ENCODE measurements at regions not wholly inside any gene's neighbourhood (a gene's known extent, or its start where the extent isn't known, plus 50 kb on each side); places are given as distances from the start of the nearest gene placed in this dataset.

DNA sequence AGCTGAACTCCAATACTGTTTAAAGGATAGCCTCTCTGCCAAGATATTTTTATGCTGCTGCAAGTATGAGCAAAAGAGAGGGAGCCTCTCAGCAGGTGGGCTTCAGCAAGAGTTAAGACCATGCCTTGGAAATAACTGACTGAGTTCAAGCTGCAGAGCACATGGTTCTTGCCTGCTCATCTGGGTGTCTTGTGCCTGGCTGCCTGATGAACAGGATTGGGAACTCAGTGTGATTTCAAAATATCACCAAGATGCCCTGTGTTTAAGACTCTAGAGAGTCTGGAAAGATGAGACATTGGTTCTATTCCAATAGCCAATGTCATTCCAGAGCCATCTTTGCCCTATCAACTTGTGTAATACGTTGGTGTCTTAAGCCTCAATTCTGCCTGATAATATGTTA lies 147.5 kb upstream of the VEPH1 start:
- H3K4me1 ChIP-seq, result no peaks in the 10 kb centered on the region
- WGBS, result 77% methylated on average over 1 of the region's 1 CpG
- no peak for TF ChIP-seq POLR2AphosphoS5 (IDR thresholded peaks at IDR 0.05)
- TF ChIP-seq, protein P1, sequence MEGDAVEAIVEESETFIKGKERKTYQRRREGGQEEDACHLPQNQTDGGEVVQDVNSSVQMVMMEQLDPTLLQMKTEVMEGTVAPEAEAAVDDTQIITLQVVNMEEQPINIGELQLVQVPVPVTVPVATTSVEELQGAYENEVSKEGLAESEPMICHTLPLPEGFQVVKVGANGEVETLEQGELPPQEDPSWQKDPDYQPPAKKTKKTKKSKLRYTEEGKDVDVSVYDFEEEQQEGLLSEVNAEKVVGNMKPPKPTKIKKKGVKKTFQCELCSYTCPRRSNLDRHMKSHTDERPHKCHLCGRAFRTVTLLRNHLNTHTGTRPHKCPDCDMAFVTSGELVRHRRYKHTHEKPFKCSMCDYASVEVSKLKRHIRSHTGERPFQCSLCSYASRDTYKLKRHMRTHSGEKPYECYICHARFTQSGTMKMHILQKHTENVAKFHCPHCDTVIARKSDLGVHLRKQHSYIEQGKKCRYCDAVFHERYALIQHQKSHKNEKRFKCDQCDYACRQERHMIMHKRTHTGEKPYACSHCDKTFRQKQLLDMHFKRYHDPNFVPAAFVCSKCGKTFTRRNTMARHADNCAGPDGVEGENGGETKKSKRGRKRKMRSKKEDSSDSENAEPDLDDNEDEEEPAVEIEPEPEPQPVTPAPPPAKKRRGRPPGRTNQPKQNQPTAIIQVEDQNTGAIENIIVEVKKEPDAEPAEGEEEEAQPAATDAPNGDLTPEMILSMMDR (IDR thresholded peaks at IDR 0.05), result no peak
- TF ChIP-seq POLR2A (IDR thresholded peaks at IDR 0.05; ENCODE audit: low read depth), result no peak
- no peak for TF ChIP-seq EP300 (IDR thresholded peaks at IDR 0.05)
- no peaks in the 10 kb centered on the region for H3K27me3 ChIP-seq
- H3K36me3 ChIP-seq, result no peaks in the 10 kb centered on the region
- intact Hi-C loops (cut with DNase I), result no loop called here
- no peak overlapping the region for H3K27ac ChIP-seq (replicated peaks in 1 of 4)
- no peak for DNase-seq (ENCODE audit: extremely low spot score)
- no peaks in the 10 kb centered on the region for H3K9me3 ChIP-seq
- H3K4me3 ChIP-seq, result no peak overlapping the region

DNA sequence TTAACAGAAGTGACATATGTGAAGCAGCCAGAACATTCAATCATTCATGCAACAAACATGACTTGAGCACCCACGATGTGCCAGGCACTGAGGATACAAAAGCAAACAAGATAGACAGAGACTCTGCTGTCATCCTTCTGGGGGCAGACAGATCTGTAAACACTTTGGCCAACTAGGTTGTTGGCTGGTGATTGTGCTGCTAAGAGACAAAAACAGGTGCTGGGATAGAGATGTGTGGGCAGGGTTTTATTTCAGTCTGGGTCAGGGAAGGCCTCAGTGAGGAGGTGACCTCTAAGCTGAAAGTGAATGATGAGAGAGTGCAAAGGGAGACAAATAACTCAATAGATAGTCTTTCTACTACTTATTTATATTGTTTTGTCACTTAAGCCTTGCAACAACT lies 147.0 kb upstream of the VEPH1 start:
- no peaks in the 10 kb centered on the region for H3K36me3 ChIP-seq
- H3K4me3 ChIP-seq, result no peak overlapping the region
- H3K9me3 ChIP-seq, result no peaks in the 10 kb centered on the region
- no peaks in the 10 kb centered on the region for H3K4me1 ChIP-seq
- TF ChIP-seq, protein P1 (IDR thresholded peaks at IDR 0.05), result no peak
- TF ChIP-seq POLR2AphosphoS5 (IDR thresholded peaks at IDR 0.05) (no peak), POLR2A (IDR thresholded peaks at IDR 0.05; ENCODE audit: low read depth) (no peak), EP300 (IDR thresholded peaks at IDR 0.05) (no peak)
- no peak overlapping the region for H3K27ac ChIP-seq (replicated peaks in 1 of 4)
- intact Hi-C loops (cut with DNase I), result no loop called here
- H3K27me3 ChIP-seq, result no peaks in the 10 kb centered on the region
- WGBS, result 50% methylated on average over 1 of the region's 1 CpG
- no peak for DNase-seq (ENCODE audit: extremely low spot score)

DNA sequence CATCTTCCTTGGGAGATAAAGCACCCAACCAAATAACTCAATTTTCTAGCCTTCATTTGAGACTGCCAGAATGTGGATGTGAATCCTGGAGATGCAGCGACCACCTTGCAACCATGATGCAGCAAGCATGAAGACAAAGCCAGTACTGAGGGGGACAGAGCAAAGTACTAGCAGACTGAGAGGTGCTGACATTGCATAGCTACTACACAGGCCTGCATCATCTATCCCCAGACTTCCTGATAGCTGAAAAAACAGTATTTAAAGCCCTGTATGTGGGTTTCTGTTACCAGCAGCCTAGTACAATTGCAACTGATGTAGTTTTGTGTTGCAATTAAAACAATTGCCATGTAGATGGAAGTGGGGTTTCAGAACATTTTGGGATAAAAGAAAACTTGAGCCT lies 146.3 kb upstream of the VEPH1 start:
- TF ChIP-seq EP300 (IDR thresholded peaks at IDR 0.05), result no peak
- TF ChIP-seq, protein P1 (IDR thresholded peaks at IDR 0.05), result no peak
- TF ChIP-seq POLR2A (IDR thresholded peaks at IDR 0.05; ENCODE audit: low read depth), result no peak
- no peak for TF ChIP-seq POLR2AphosphoS5 (IDR thresholded peaks at IDR 0.05)
- no peak overlapping the region for H3K4me3 ChIP-seq
- H3K36me3 ChIP-seq, result no peaks in the 10 kb centered on the region
- H3K27ac ChIP-seq (replicated peaks in 1 of 4), result no peak overlapping the region
- WGBS, result 100% methylated on average over 1 of the region's 1 CpG
- no peaks in the 10 kb centered on the region for H3K4me1 ChIP-seq
- no peaks in the 10 kb centered on the region for H3K27me3 ChIP-seq
- intact Hi-C loops (cut with DNase I), result no loop called here
- no peak for DNase-seq (ENCODE audit: extremely low spot score)
- no peaks in the 10 kb centered on the region for H3K9me3 ChIP-seq

DNA sequence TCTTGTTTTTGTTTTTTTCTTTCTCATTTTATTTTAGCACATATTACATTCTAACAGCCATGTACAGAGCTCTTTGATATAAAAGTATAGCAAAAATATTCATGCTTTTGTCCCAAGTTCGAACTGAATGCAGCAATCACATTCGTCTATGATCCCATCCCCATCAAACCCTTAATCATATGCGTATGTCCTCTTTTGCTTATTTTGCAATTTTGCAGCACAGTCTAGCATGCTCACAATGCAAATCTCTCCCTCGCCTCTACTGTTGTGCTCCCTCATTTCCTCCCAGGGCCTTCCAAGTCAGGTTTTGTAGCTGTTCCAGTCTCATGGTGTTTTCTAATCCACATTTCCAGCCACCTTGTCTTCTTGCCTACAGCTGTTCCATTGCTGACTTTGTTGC lies 144.6 kb upstream of the VEPH1 start:
- no peak for TF ChIP-seq POLR2A (IDR thresholded peaks at IDR 0.05; ENCODE audit: low read depth)
- TF ChIP-seq POLR2AphosphoS5 (IDR thresholded peaks at IDR 0.05), result no peak
- no peak for TF ChIP-seq EP300 (IDR thresholded peaks at IDR 0.05)
- TF ChIP-seq, protein P1 (IDR thresholded peaks at IDR 0.05), result no peak
- H3K4me1 ChIP-seq, result no peaks in the 10 kb centered on the region
- intact Hi-C loops (cut with DNase I), result no loop called here
- no peaks in the 10 kb centered on the region for H3K36me3 ChIP-seq
- no peaks in the 10 kb centered on the region for H3K27me3 ChIP-seq
- no peak overlapping the region for H3K27ac ChIP-seq (replicated peaks in 1 of 4)
- no peaks in the 10 kb centered on the region for H3K9me3 ChIP-seq
- no peak overlapping the region for H3K4me3 ChIP-seq
- 90% methylated on average over 4 of the region's 4 CpGs for WGBS
- no peak for DNase-seq (ENCODE audit: extremely low spot score)

DNA sequence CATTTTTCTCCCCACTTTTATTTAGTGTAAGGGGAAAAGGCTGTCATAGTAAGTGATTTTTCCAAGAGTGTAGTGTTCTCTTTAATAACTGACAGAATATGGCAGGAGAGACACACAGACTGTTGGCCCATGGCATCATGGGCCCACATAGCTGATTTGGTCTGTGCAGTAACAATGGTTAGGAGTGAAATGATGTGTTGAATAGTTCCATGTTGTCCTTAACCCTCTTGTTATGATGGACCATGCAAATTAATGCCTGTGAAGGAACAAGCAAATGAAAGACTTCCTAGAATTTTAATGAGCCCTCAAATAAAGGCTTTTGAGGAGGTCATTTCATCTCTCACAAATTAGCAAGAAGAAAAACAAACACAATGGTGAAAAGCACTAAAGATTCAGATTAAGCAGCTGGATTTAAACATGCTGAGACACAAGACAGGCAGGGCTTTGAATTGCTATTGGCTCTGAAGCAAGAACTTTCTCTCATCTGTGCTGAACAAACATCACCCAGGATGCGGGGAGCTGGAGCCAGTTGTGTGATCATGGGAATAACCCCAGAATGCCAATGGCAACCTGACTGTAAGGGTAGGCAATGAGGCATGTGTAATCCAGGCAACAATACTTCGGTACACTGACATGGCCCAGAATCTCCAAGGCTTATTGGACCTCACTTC lies 136.7 kb upstream of the VEPH1 start:
- H3K4me3 ChIP-seq, result no peak overlapping the region
- TF ChIP-seq POLR2AphosphoS5 (IDR thresholded peaks at IDR 0.05), result no peak
- no peak for TF ChIP-seq EP300 (IDR thresholded peaks at IDR 0.05)
- TF ChIP-seq, protein P1 (IDR thresholded peaks at IDR 0.05), result no peak
- TF ChIP-seq POLR2A (IDR thresholded peaks at IDR 0.05; ENCODE audit: low read depth), result no peak
- intact Hi-C loops (cut with DNase I), result no loop called here
- H3K27ac ChIP-seq (replicated peaks in 1 of 4), result no peak overlapping the region
- peaks cover 0 to 19% (median 0%) of the 10 kb centered on the region in 4 donors for H3K9me3 ChIP-seq
- 88% methylated on average over 2 of the region's 2 CpGs for WGBS
- H3K36me3 ChIP-seq, result no peaks in the 10 kb centered on the region
- no peaks in the 10 kb centered on the region for H3K27me3 ChIP-seq
- no peak for DNase-seq (ENCODE audit: extremely low spot score)
- no peaks in the 10 kb centered on the region for H3K4me1 ChIP-seq
